Transverse colon (tissue), 3 donors: ENCODE measurements at regions not wholly inside any gene's neighbourhood (a gene's known extent, or its start where the extent isn't known, plus 50 kb on each side); places are given as distances from the start of the nearest gene placed in this dataset.

Experiments used
- POLR2A ChIP-seq: fragments of 450-650 bp; IDR thresholded peaks from one replicate; pipeline ENCODE4 v1.6.1; 2016; ENCODE audit warnings: antibody characterized with exemption, mild to moderate bottlenecking, moderate library complexity
- TF ChIP-seq, protein P1 (sequence below), 5 experiments: fragments of 200-600 bp in 3 of 5; fragments of 450-650 bp in 2 of 5; sonication (generic) in 3 of 5; IDR thresholded peaks; 1 replicate in 2 of 5; 2 replicates in 3 of 5; pipeline ENCODE4 v1.5.1; 2016 to 2017; ENCODE audit warnings: antibody characterized with exemption in 5 of 5, inconsistent platforms in 3 of 5, mild to moderate bottlenecking in 2 of 5, moderate library complexity in 1 of 5

DNA sequence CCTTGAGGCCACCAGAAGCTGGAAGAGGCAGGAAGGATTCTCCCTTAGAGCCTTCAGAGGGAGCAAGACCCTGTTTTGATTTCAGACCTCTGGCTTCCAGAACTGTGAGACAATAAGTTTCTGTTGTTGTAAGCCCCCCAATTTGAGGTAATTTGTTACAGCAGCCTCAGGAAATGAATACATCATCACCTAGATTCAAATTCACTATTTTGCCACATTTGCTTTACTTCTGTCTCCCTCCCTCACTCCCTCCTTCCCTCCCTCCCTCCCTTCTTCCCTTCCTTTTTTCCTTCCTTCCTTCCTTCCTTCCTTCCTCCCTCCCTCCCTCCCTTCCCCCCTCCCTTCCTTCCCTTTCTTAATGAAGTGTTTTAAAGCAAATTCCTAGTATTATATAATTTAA, 58.1 kb upstream of the KIF13A start:
- TF ChIP-seq, protein P1, sequence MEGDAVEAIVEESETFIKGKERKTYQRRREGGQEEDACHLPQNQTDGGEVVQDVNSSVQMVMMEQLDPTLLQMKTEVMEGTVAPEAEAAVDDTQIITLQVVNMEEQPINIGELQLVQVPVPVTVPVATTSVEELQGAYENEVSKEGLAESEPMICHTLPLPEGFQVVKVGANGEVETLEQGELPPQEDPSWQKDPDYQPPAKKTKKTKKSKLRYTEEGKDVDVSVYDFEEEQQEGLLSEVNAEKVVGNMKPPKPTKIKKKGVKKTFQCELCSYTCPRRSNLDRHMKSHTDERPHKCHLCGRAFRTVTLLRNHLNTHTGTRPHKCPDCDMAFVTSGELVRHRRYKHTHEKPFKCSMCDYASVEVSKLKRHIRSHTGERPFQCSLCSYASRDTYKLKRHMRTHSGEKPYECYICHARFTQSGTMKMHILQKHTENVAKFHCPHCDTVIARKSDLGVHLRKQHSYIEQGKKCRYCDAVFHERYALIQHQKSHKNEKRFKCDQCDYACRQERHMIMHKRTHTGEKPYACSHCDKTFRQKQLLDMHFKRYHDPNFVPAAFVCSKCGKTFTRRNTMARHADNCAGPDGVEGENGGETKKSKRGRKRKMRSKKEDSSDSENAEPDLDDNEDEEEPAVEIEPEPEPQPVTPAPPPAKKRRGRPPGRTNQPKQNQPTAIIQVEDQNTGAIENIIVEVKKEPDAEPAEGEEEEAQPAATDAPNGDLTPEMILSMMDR (IDR thresholded peaks at IDR 0.05), result no peak
- TF ChIP-seq POLR2A, result no peak
